ENCODE measurements at regions not wholly inside any gene's neighbourhood (a gene's known extent, or its start where the extent isn't known, plus 50 kb on each side); places are given as distances from the start of the nearest gene placed in this dataset.

GRCh38 chr11:39712581-39712980, 1746.9 kb downstream of the LRRC4C start:
- Histone ChIP-seq H3K36me3 (replicated peaks; ENCODE audit: insufficient read depth, low read length) (no peaks in the 10 kb centered on the region), H3K79me2 (ENCODE audit: low read length) (no peaks in the 10 kb centered on the region), H4K20me1 (ENCODE audit: insufficient read depth, low read length) (no peaks in the 10 kb centered on the region), H3K4me3 (ENCODE audit: low read length) (no peak overlapping the region), H3K27ac (ENCODE audit: low read length) (no peak overlapping the region), H3K4me1 (ENCODE audit: low read length) (no peaks in the 10 kb centered on the region), H3K9ac (ENCODE audit: low read length) (no peak overlapping the region), H3K27me3 (replicated peaks; ENCODE audit: insufficient read depth, low read length) (no peaks in the 10 kb centered on the region), H3K4me2 (ENCODE audit: low read depth, low read length) (no peak overlapping the region), H3K9me2 (replicated peaks; ENCODE audit: insufficient read depth, low read length) (no peaks in the 10 kb centered on the region), H3K9me3 (replicated peaks; ENCODE audit: insufficient read depth, low read length) (no peaks in the 10 kb centered on the region), H3F3A (ENCODE audit: insufficient read depth, low read length) (no peaks in the 10 kb centered on the region), H2AFZ (ENCODE audit: low read length) (no peak overlapping the region)
- TF ChIP-seq EZH2 (optimal IDR thresholded peaks at IDR 0.05; ENCODE audit: low read depth, low read length), result no peak
- TF ChIP-seq EZH2phosphoT487 (IDR thresholded peaks at IDR 0.05; ENCODE audit: low read length), result no peak
- no peak for TF ChIP-seq CTCF (IDR thresholded peaks at IDR 0.05; ENCODE audit: low read length)
- DNase-seq, result no peak

- no peak overlapping the region for H3K4me2 ChIP-seq (ENCODE audit: low read depth, low read length)
- no peak for DNase-seq
- no peaks in the 10 kb centered on the region for H3K27me3 ChIP-seq (replicated peaks; ENCODE audit: insufficient read depth, low read length)
- H3F3A ChIP-seq (ENCODE audit: insufficient read depth, low read length), result no peaks in the 10 kb centered on the region
- no peak overlapping the region for H3K27ac ChIP-seq (ENCODE audit: low read length)
- no peaks in the 10 kb centered on the region for H3K79me2 ChIP-seq (ENCODE audit: low read length)
- H3K4me3 ChIP-seq (ENCODE audit: low read length), result no peak overlapping the region
- no peaks in the 10 kb centered on the region for H3K9me2 ChIP-seq (replicated peaks; ENCODE audit: insufficient read depth, low read length)
- H3K9ac ChIP-seq (ENCODE audit: low read length), result no peak overlapping the region
- no peaks in the 10 kb centered on the region for H3K36me3 ChIP-seq (replicated peaks; ENCODE audit: insufficient read depth, low read length)
- no peak overlapping the region for H2AFZ ChIP-seq (ENCODE audit: low read length)
- H3K4me1 ChIP-seq (ENCODE audit: low read length), result no peaks in the 10 kb centered on the region
- no peaks in the 10 kb centered on the region for H3K9me3 ChIP-seq (replicated peaks; ENCODE audit: insufficient read depth, low read length)
- TF ChIP-seq EZH2phosphoT487 (IDR thresholded peaks at IDR 0.05; ENCODE audit: low read length) (no peak), EZH2 (optimal IDR thresholded peaks at IDR 0.05; ENCODE audit: low read depth, low read length) (no peak), CTCF (IDR thresholded peaks at IDR 0.05; ENCODE audit: low read length) (no peak)
- no peaks in the 10 kb centered on the region for H4K20me1 ChIP-seq (ENCODE audit: insufficient read depth, low read length)
Observed at GRCh38 chr11:39690856-39691255, 1768.6 kb downstream of the LRRC4C start.

- no peak overlapping the region for H2AFZ ChIP-seq (ENCODE audit: low read length)
- no peaks in the 10 kb centered on the region for H3K36me3 ChIP-seq (replicated peaks; ENCODE audit: insufficient read depth, low read length)
- no peaks in the 10 kb centered on the region for H3K79me2 ChIP-seq (ENCODE audit: low read length)
- H3K9me2 ChIP-seq (replicated peaks; ENCODE audit: insufficient read depth, low read length), result no peaks in the 10 kb centered on the region
- no peak overlapping the region for H3K4me2 ChIP-seq (ENCODE audit: low read depth, low read length)
- H3K9ac ChIP-seq (ENCODE audit: low read length), result no peak overlapping the region
- TF ChIP-seq CTCF (IDR thresholded peaks at IDR 0.05; ENCODE audit: low read length) (no peak), EZH2 (optimal IDR thresholded peaks at IDR 0.05; ENCODE audit: low read depth, low read length) (no peak), EZH2phosphoT487 (IDR thresholded peaks at IDR 0.05; ENCODE audit: low read length) (no peak)
- DNase-seq, result no peak
- H3K27me3 ChIP-seq (replicated peaks; ENCODE audit: insufficient read depth, low read length), result no peaks in the 10 kb centered on the region
- H4K20me1 ChIP-seq (ENCODE audit: insufficient read depth, low read length), result no peaks in the 10 kb centered on the region
- H3K4me1 ChIP-seq (ENCODE audit: low read length), result peaks cover 22% of the 10 kb centered on the region
- H3K27ac ChIP-seq (ENCODE audit: low read length), result no peak overlapping the region
- H3K9me3 ChIP-seq (replicated peaks; ENCODE audit: insufficient read depth, low read length), result no peaks in the 10 kb centered on the region
- H3K4me3 ChIP-seq (ENCODE audit: low read length), result no peak overlapping the region
- H3F3A ChIP-seq (ENCODE audit: insufficient read depth, low read length), result peaks cover 8% of the 10 kb centered on the region; the same call in 1 of the 2 replicates
Observed at GRCh38 chr11:39683951-39684554, 1775.4 kb downstream of the LRRC4C start.
